GM20431 (cell line): ENCODE measurements at regions not wholly inside any gene's neighbourhood (a gene's known extent, or its start where the extent isn't known, plus 50 kb on each side); places are given as distances from the start of the nearest gene placed in this dataset.
"Not testable (repeated sequence)": the region's sequence is repeated elsewhere in the genome, so short reads cannot be mapped to it uniquely, and the experiment has no call there.

Experiments used
- in situ Hi-C: fragments of 300-500 bp; cut with MseI, MboI; formaldehyde crosslinking; loops from one replicate; pipeline ENCODE4 v1.15.0; 2020; ENCODE audit warnings: low sequenced_read_pairs; ENCODE audit not compliant: unreplicated experiment

- in situ Hi-C loops: no loop called here
Measured at GRCh38 chr4:131584587-131584986, 1564.5 kb upstream of the PCDH10 start.

- in situ Hi-C loops: no loop called here
Measured at GRCh38 chr4:131595140-131595539, 1554.0 kb upstream of the PCDH10 start.

GRCh38 chr4:131603705-131604104, 1545.4 kb upstream of the PCDH10 start:
- in situ Hi-C loops: no loop called here

GRCh38 chr4:131609039-131609438, 1540.1 kb upstream of the PCDH10 start:
- in situ Hi-C loops: no loop called here

GRCh38 chr4:131610517-131610916, 1538.6 kb upstream of the PCDH10 start:
- in situ Hi-C loops: not testable (repeated sequence)

- in situ Hi-C loops: no loop called here
Measured at GRCh38 chr4:131613086-131613823, 1535.8 kb upstream of the PCDH10 start.

GRCh38 chr4:131613824-131614216, 1535.3 kb upstream of the PCDH10 start:
- in situ Hi-C loops: no loop called here

- in situ Hi-C loops: no loop called here
Measured at GRCh38 chr4:131632877-131633276, 1516.2 kb upstream of the PCDH10 start.

- in situ Hi-C loops: no loop called here
Measured at GRCh38 chr4:131635191-131635590, 1513.9 kb upstream of the PCDH10 start.

GRCh38 chr4:131638781-131639180, 1510.3 kb upstream of the PCDH10 start:
- in situ Hi-C loops: no loop called here

- in situ Hi-C loops: no loop called here
Measured at GRCh38 chr4:131644619-131645018, 1504.5 kb upstream of the PCDH10 start.

- in situ Hi-C loops: no loop called here
Measured at GRCh38 chr4:131649227-131649626, 1499.9 kb upstream of the PCDH10 start.

GRCh38 chr4:131650951-131651350, 1498.1 kb upstream of the PCDH10 start:
- in situ Hi-C loops: no loop called here

GRCh38 chr4:131683314-131683713, 1465.8 kb upstream of the PCDH10 start:
- in situ Hi-C loops: not testable (repeated sequence)

GRCh38 chr4:131721883-131722282, 1427.2 kb upstream of the PCDH10 start:
- in situ Hi-C loops: no loop called here

- in situ Hi-C loops: not testable (repeated sequence)
Measured at GRCh38 chr4:131723069-131723468, 1426.0 kb upstream of the PCDH10 start.

- in situ Hi-C loops: not testable (repeated sequence)
Measured at GRCh38 chr4:131724847-131725246, 1424.2 kb upstream of the PCDH10 start.

GRCh38 chr4:131725521-131725920, 1423.6 kb upstream of the PCDH10 start:
- in situ Hi-C loops: not testable (repeated sequence)

GRCh38 chr4:131726940-131727339, 1422.2 kb upstream of the PCDH10 start:
- in situ Hi-C loops: not testable (repeated sequence)

- in situ Hi-C loops: not testable (repeated sequence)
Measured at GRCh38 chr4:131727418-131727817, 1421.7 kb upstream of the PCDH10 start.

GRCh38 chr4:131729205-131729604, 1419.9 kb upstream of the PCDH10 start:
- in situ Hi-C loops: not testable (repeated sequence)

GRCh38 chr4:131729716-131730398, 1419.2 kb upstream of the PCDH10 start:
- in situ Hi-C loops: not testable (repeated sequence)
